ENCODE measurements at regions not wholly inside any gene's neighbourhood (a gene's known extent, or its start where the extent isn't known, plus 50 kb on each side); places are given as distances from the start of the nearest gene placed in this dataset.

- TF ChIP-seq CTCF (IDR thresholded peaks at IDR 0.05) (no peak), EZH2 (IDR thresholded peaks at IDR 0.05; ENCODE audit: borderline replicate concordance, insufficient read depth, low read depth, low read length, poor library complexity, severe bottlenecking) (no peak)
Measured at GRCh38 chr19:30317403-30317802, 54.8 kb upstream of the ZNF536 start.
